NT2/D1 (cell line): ENCODE measurements at regions not wholly inside any gene's neighbourhood (a gene's known extent, or its start where the extent isn't known, plus 50 kb on each side); places are given as distances from the start of the nearest gene placed in this dataset.

Experiments used
- SUZ12 ChIP-seq: IDR thresholded peaks from 2 replicates; pipeline ENCODE4 v1.6.1; 2011; ENCODE audit not compliant: insufficient read length, insufficient read depth; ENCODE audit errors: extremely low read depth
- ZNF274 ChIP-seq: IDR thresholded peaks from 2 replicates; pipeline ENCODE4 v1.6.1; 2011; ENCODE audit warnings: mild to moderate bottlenecking, low read depth, low read length

DNA sequence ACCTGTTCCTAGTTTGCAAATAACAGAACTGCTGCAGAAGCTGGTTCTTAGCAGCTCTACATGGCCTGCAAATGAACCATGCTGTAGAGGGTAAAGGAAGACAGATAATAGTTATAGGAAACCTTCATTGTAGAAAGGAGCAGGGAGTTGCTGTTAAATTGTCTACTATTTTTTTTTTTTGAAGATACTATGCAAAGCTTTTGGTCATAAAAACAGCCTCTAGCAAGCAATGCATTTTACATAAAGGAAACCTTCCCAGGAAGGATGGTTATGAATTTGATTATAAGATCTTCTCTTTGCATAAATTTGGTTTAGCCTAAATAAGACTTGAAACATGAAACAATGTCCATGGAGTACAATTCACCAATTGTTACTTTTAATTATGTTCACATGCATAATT lies 793.4 kb downstream of the SLC4A3 start:
- TF ChIP-seq ZNF274 (no peak), SUZ12 (no peak)
